GM23248 (cell line): ENCODE measurements at regions not wholly inside any gene's neighbourhood (a gene's known extent, or its start where the extent isn't known, plus 50 kb on each side); places are given as distances from the start of the nearest gene placed in this dataset.
"Not testable (repeated sequence)": the region's sequence is repeated elsewhere in the genome, so short reads cannot be mapped to it uniquely, and the experiment has no call there.

Experiments used
- DNase-seq: peaks from one replicate; pipeline ENCODE4 v3.0.0-alpha.2; 2015
- H2AFZ ChIP-seq: fragments of 200-600 bp; sonication (generic); 2 replicates; pipeline ENCODE4 v1.6.1; 2016; ENCODE audit warnings: antibody characterized with exemption
- H3F3A ChIP-seq: fragments of 200-600 bp; sonication (generic); 2 replicates; pipeline ENCODE4 v1.6.1; 2016; ENCODE audit warnings: mild to moderate bottlenecking, antibody characterized with exemption, mixed run types; ENCODE audit not compliant: insufficient read depth
- H3K27ac ChIP-seq: fragments of 200-600 bp; sonication (generic); 2 replicates; pipeline ENCODE4 v1.5.1; 2016; ENCODE audit warnings: mild to moderate bottlenecking
- H3K27me3 ChIP-seq: fragments of 200-600 bp; sonication (generic); replicated peaks from 2 replicates; pipeline ENCODE4 v1.6.1; 2016; ENCODE audit warnings: mild to moderate bottlenecking; ENCODE audit not compliant: insufficient read depth
- H3K36me3 ChIP-seq: fragments of 200-600 bp; sonication (generic); 2 replicates; pipeline ENCODE4 v1.6.1; 2016; ENCODE audit warnings: low read depth, mild to moderate bottlenecking
- H3K4me1 ChIP-seq: fragments of 200-600 bp; sonication (generic); 2 replicates; pipeline ENCODE4 v1.6.1; 2016; ENCODE audit warnings: mild to moderate bottlenecking; ENCODE audit not compliant: insufficient read depth
- H3K4me2 ChIP-seq: fragments of 200-600 bp; sonication (generic); one replicate; pipeline ENCODE4 v1.6.1; 2016; ENCODE audit warnings: mild to moderate bottlenecking; ENCODE audit not compliant: unreplicated experiment
- H3K4me3 ChIP-seq: fragments of 200-600 bp; sonication (generic); 2 replicates; pipeline ENCODE4 v1.5.1; 2016; ENCODE audit warnings: mild to moderate bottlenecking
- H3K79me2 ChIP-seq: fragments of 200-600 bp; sonication (generic); 2 replicates; pipeline ENCODE4 v1.6.1; 2016; ENCODE audit warnings: mild to moderate bottlenecking; ENCODE audit not compliant: insufficient read depth
- H3K9ac ChIP-seq: fragments of 200-600 bp; sonication (generic); 2 replicates; pipeline ENCODE4 v1.6.1; 2016; ENCODE audit warnings: mild to moderate bottlenecking
- H3K9me2 ChIP-seq: fragments of 200-600 bp; sonication (generic); 2 replicates; pipeline ENCODE4 v1.6.1; 2016; ENCODE audit warnings: mixed run types, mild to moderate bottlenecking, moderate library complexity; ENCODE audit not compliant: insufficient read depth
- H3K9me3 ChIP-seq: fragments of 200-600 bp; sonication (generic); one replicate; pipeline ENCODE4 v1.6.1; 2017; ENCODE audit warnings: low read depth
- H4K20me1 ChIP-seq: fragments of 200-600 bp; sonication (generic); 2 replicates; pipeline ENCODE4 v1.6.0; 2016; ENCODE audit not compliant: insufficient read depth
- EZH2 ChIP-seq: fragments of 200-600 bp; sonication (generic); IDR thresholded peaks from 2 replicates; pipeline ENCODE4 v1.6.1; 2018; ENCODE audit warnings: antibody characterized with exemption, mild to moderate bottlenecking; ENCODE audit not compliant: insufficient read depth, poor library complexity, severe bottlenecking
- EZH2phosphoT487 ChIP-seq: fragments of 200-600 bp; sonication (generic); IDR thresholded peaks from 2 replicates; pipeline ENCODE4 v1.6.1; 2018; ENCODE audit warnings: antibody characterized with exemption, moderate library complexity, mild to moderate bottlenecking, low read depth; ENCODE audit not compliant: insufficient read depth
- WGBS, 2 experiments: methylation state at CpG; one replicate each; pipeline ENCODE4 v1.1.6; 2015 to 2017; ENCODE audit warnings: low lambda C conversion rate in 2 of 2, low coverage in 1 of 2; ENCODE audit errors: missing lambda C conversion rate in 2 of 2; 5-methylcytosine and 5-hydroxymethylcytosine counted together
- in situ Hi-C: fragments of 300-500 bp; cut with MboI; formaldehyde crosslinking; loops from 2 replicates; pipeline ENCODE4 v1.15.0; 2020

GRCh38 chr7:106537119-106537518 is 123.8 kb downstream of the CCDC71L start:
- H3K36me3 ChIP-seq = no peaks in the 10 kb centered on the region
- no peaks in the 10 kb centered on the region for H4K20me1 ChIP-seq
- H3K9ac ChIP-seq = no peak overlapping the region
- TF ChIP-seq EZH2 = no peak
- TF ChIP-seq EZH2phosphoT487 = no peak
- no peaks in the 10 kb centered on the region for H3K9me3 ChIP-seq
- in situ Hi-C loops = no loop called here
- H3K4me1 ChIP-seq = peaks cover 36% of the 10 kb centered on the region
- no peaks in the 10 kb centered on the region for H3K27me3 ChIP-seq
- H3F3A ChIP-seq = peaks cover 18% of the 10 kb centered on the region; the same call in 1 of the 2 replicates
- no peak overlapping the region for H3K4me3 ChIP-seq
- no peak for DNase-seq
- H2AFZ ChIP-seq = no peak overlapping the region
- no peak overlapping the region for H3K27ac ChIP-seq
- WGBS, 2 experiments = 100% methylated on average over 2 of the region's 2 CpGs
- no peaks in the 10 kb centered on the region for H3K9me2 ChIP-seq
- H3K79me2 ChIP-seq = no peaks in the 10 kb centered on the region
- no peak overlapping the region for H3K4me2 ChIP-seq

- Histone ChIP-seq H4K20me1 (no peaks in the 10 kb centered on the region), H3K9me2 (no peaks in the 10 kb centered on the region), H3K4me2 (no peak overlapping the region), H3K27me3 (no peaks in the 10 kb centered on the region), H3K79me2 (no peaks in the 10 kb centered on the region), H3K4me1 (peaks cover 26% of the 10 kb centered on the region), H3F3A (peaks cover 12% of the 10 kb centered on the region; the same call in 1 of the 2 replicates), H3K36me3 (no peaks in the 10 kb centered on the region), H3K9ac (no peak overlapping the region), H3K4me3 (no peak overlapping the region), H2AFZ (no peak overlapping the region), H3K9me3 (no peaks in the 10 kb centered on the region), H3K27ac (no peak overlapping the region)
- in situ Hi-C loops = no loop called here
- TF ChIP-seq EZH2 (no peak), EZH2phosphoT487 (no peak)
- 96 to 97% methylated on average over 3 of the region's 3 CpGs for WGBS, 2 experiments
- DNase-seq = no peak
These were observed 124.9 kb downstream of the CCDC71L start for GRCh38 chr7:106536079-106536478.

- TF ChIP-seq EZH2phosphoT487 (no peak), EZH2 (no peak)
- no peaks in the 10 kb centered on the region for H3K79me2 ChIP-seq
- 21 to 22% methylated on average over 7 of the region's 7 CpGs for WGBS, 2 experiments
- no peak overlapping the region for H3K9ac ChIP-seq
- no peaks in the 10 kb centered on the region for H3K9me2 ChIP-seq
- peak; percentile 73 for DNase-seq
- H4K20me1 ChIP-seq = no peaks in the 10 kb centered on the region
- H3F3A ChIP-seq = peaks cover 12% of the 10 kb centered on the region; the same call in 1 of the 2 replicates
- H2AFZ ChIP-seq = no peak overlapping the region; the same call in 1 of the 2 replicates
- H3K4me3 ChIP-seq = no peak overlapping the region
- no peaks in the 10 kb centered on the region for H3K27me3 ChIP-seq
- peak overlapping the region; percentile 10 for H3K4me2 ChIP-seq
- H3K4me1 ChIP-seq = peaks cover 24% of the 10 kb centered on the region
- H3K27ac ChIP-seq = no peak overlapping the region
- in situ Hi-C loops = no loop called here
- H3K36me3 ChIP-seq = no peaks in the 10 kb centered on the region
- no peaks in the 10 kb centered on the region for H3K9me3 ChIP-seq
These were observed 125.6 kb downstream of the CCDC71L start for GRCh38 chr7:106535234-106535932.

GRCh38 chr7:106534271-106534846 is 126.6 kb downstream of the CCDC71L start:
- in situ Hi-C loops = no loop called here
- Histone ChIP-seq H4K20me1 (no peaks in the 10 kb centered on the region), H3K9ac (no peak overlapping the region), H2AFZ (no peak overlapping the region), H3K4me1 (peaks cover 24% of the 10 kb centered on the region), H3K9me3 (no peaks in the 10 kb centered on the region), H3K9me2 (no peaks in the 10 kb centered on the region), H3K4me3 (no peak overlapping the region), H3K27me3 (no peaks in the 10 kb centered on the region), H3K27ac (no peak overlapping the region), H3K4me2 (no peak overlapping the region), H3F3A (peaks cover 8% of the 10 kb centered on the region; the same call in 1 of the 2 replicates), H3K79me2 (no peaks in the 10 kb centered on the region), H3K36me3 (no peaks in the 10 kb centered on the region)
- 57 to 62% methylated on average over 8 of the region's 8 CpGs for WGBS, 2 experiments
- TF ChIP-seq EZH2 = no peak
- TF ChIP-seq EZH2phosphoT487 = no peak
- no peak for DNase-seq

GRCh38 chr7:106530183-106530582 is 130.8 kb downstream of the CCDC71L start:
- H3K4me1 ChIP-seq, H3K4me3 ChIP-seq, H3K9ac ChIP-seq, H3K27ac ChIP-seq, H2AFZ ChIP-seq, H3K4me2 ChIP-seq, H3K9me2 ChIP-seq, H3K27me3 ChIP-seq, H3K79me2 ChIP-seq, H3F3A ChIP-seq, H3K36me3 ChIP-seq, H3K9me3 ChIP-seq, in situ Hi-C loops, H4K20me1 ChIP-seq: not testable (repeated sequence)
- DNase-seq = peak; percentile 37
- WGBS, 2 experiments = 81% methylated on average over 5 of the region's 5 CpGs

- in situ Hi-C loops, H3K79me2 ChIP-seq: not testable (repeated sequence)
- WGBS, 2 experiments = 77 to 88% methylated on average over 4 of the region's 4 CpGs
These were observed 134.3 kb downstream of the CCDC71L start for GRCh38 chr7:106526617-106527016.

More at GRCh38 chr7:106526617-106527016, 134.3 kb downstream of the CCDC71L start:
- not testable (repeated sequence) for H2AFZ ChIP-seq, H3K27ac ChIP-seq, H3K36me3 ChIP-seq, H3K9me2 ChIP-seq, H3K4me1 ChIP-seq, H3K9ac ChIP-seq, H3K4me2 ChIP-seq, DNase-seq, H4K20me1 ChIP-seq, H3K27me3 ChIP-seq, H3F3A ChIP-seq, H3K9me3 ChIP-seq, H3K4me3 ChIP-seq
